ENCODE measurements at regions not wholly inside any gene's neighbourhood (a gene's known extent, or its start where the extent isn't known, plus 50 kb on each side); places are given as distances from the start of the nearest gene placed in this dataset.

DNA sequence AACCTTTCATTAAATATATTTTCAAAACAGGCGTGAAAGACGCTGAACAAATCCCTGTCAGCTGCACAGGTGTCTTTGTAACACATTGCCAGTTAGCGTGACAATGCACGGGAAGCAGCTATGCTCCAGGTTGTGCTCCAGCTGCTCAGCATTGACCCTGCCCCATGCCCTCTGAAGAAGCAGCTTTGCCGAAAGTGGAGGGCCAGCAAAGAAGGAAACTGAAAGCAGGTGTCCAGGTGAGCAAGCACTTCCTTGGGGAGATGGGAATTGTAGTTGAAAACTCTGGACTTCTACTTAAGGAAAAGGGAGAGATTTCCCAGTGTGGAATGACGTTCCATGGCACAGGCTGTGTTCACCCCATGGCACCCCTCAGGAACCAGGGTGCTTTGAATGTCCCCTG lies 125.7 kb downstream of the TTLL2 start:
- TF ChIP-seq POLR2AphosphoS5 (IDR thresholded peaks at IDR 0.05): no peak
- TF ChIP-seq EP300 (IDR thresholded peaks at IDR 0.05): no peak
- no peak for TF ChIP-seq CTCF (IDR thresholded peaks at IDR 0.05)

All from suprapubic skin (tissue), 4 donors.